ENCODE measurements at regions not wholly inside any gene's neighbourhood (a gene's known extent, or its start where the extent isn't known, plus 50 kb on each side); places are given as distances from the start of the nearest gene placed in this dataset.

- Histone ChIP-seq H3K36me3 (ENCODE audit: control insufficient read depth, insufficient read depth, low read length) (no peaks in the 10 kb centered on the region), H3K9me3 (ENCODE audit: control insufficient read depth in 2 of 2, low read length in 2 of 2) (no peaks in the 10 kb centered on the region), H3K4me3 (ENCODE audit: low read depth, low read length) (no peak overlapping the region), H3K27me3 (ENCODE audit: control insufficient read depth, insufficient read depth, low read length) (peaks cover 2% of the 10 kb centered on the region), H3K27ac (ENCODE audit: insufficient read depth, low read length, poor library complexity, severe bottlenecking) (no peak overlapping the region), H3K4me1 (ENCODE audit: control insufficient read depth, insufficient read depth, low read length, poor library complexity, severe bottlenecking) (no peaks in the 10 kb centered on the region)
- Mint-ChIP-seq H3K27ac (no peak overlapping the region), H3K27me3 (peaks cover 4% of the 10 kb centered on the region), H3K4me3 (no peak overlapping the region), H3K36me3 (no peaks in the 10 kb centered on the region), H3K9me3 (peaks cover 0 to 3% (median 0%) of the 10 kb centered on the region in 7 donors), H3K4me1 (no peaks in the 10 kb centered on the region)
- no peak for DNase-seq
- ATAC-seq (ENCODE audit: low read depth in 2 of 2) = no peak
These were observed 146.1 kb upstream of the LMO4 start for GRCh38 chr1:87182611-87183010.

- no peak for ATAC-seq (ENCODE audit: low read depth in 2 of 2)
- Histone ChIP-seq H3K27me3 (ENCODE audit: control insufficient read depth, insufficient read depth, low read length) (peaks cover 2% of the 10 kb centered on the region), H3K9me3 (ENCODE audit: control insufficient read depth in 2 of 2, low read length in 2 of 2) (no peaks in the 10 kb centered on the region), H3K36me3 (ENCODE audit: control insufficient read depth, insufficient read depth, low read length) (no peaks in the 10 kb centered on the region), H3K27ac (ENCODE audit: insufficient read depth, low read length, poor library complexity, severe bottlenecking) (no peak overlapping the region), H3K4me1 (ENCODE audit: control insufficient read depth, insufficient read depth, low read length, poor library complexity, severe bottlenecking) (no peaks in the 10 kb centered on the region), H3K4me3 (ENCODE audit: low read depth, low read length) (no peak overlapping the region)
- Mint-ChIP-seq H3K36me3 (no peaks in the 10 kb centered on the region), H3K27ac (no peak overlapping the region), H3K27me3 (no peaks in the 10 kb centered on the region), H3K9me3 (peaks cover 0 to 1% (median 0%) of the 10 kb centered on the region in 7 donors), H3K4me3 (no peak overlapping the region), H3K4me1 (no peaks in the 10 kb centered on the region)
- no peak for DNase-seq
These were observed 143.6 kb upstream of the LMO4 start for GRCh38 chr1:87185077-87185476.

GRCh38 chr1:87186346-87186745, 142.3 kb upstream of the LMO4 start:
- H3K9me3 Mint-ChIP-seq = peaks cover 0 to 1% (median 0%) of the 10 kb centered on the region in 7 donors
- no peak overlapping the region for H3K4me3 Mint-ChIP-seq
- Histone ChIP-seq H3K27ac (ENCODE audit: insufficient read depth, low read length, poor library complexity, severe bottlenecking) (no peak overlapping the region), H3K4me3 (ENCODE audit: low read depth, low read length) (no peak overlapping the region), H3K9me3 (ENCODE audit: control insufficient read depth in 2 of 2, low read length in 2 of 2) (no peaks in the 10 kb centered on the region), H3K4me1 (ENCODE audit: control insufficient read depth, insufficient read depth, low read length, poor library complexity, severe bottlenecking) (no peaks in the 10 kb centered on the region), H3K27me3 (ENCODE audit: control insufficient read depth, insufficient read depth, low read length) (peaks cover 2% of the 10 kb centered on the region), H3K36me3 (ENCODE audit: control insufficient read depth, insufficient read depth, low read length) (no peaks in the 10 kb centered on the region)
- H3K4me1 Mint-ChIP-seq = no peaks in the 10 kb centered on the region
- no peaks in the 10 kb centered on the region for H3K36me3 Mint-ChIP-seq
- no peak for ATAC-seq (ENCODE audit: low read depth in 2 of 2)
- peaks cover 5% of the 10 kb centered on the region for H3K27me3 Mint-ChIP-seq
- H3K27ac Mint-ChIP-seq = no peak overlapping the region
- no peak for DNase-seq

- H3K4me1 ChIP-seq (ENCODE audit: control insufficient read depth, insufficient read depth, low read length, poor library complexity, severe bottlenecking) = no peaks in the 10 kb centered on the region
- Mint-ChIP-seq H3K4me1 (no peaks in the 10 kb centered on the region), H3K27ac (no peak overlapping the region), H3K27me3 (peaks cover 11% of the 10 kb centered on the region), H3K9me3 (peaks cover 0 to 4% (median 0%) of the 10 kb centered on the region in 7 donors), H3K36me3 (no peaks in the 10 kb centered on the region), H3K4me3 (no peak overlapping the region)
- H3K27ac ChIP-seq (ENCODE audit: insufficient read depth, low read length, poor library complexity, severe bottlenecking) = no peak overlapping the region
- ATAC-seq (ENCODE audit: low read depth in 2 of 2) = no peak
- H3K4me3 ChIP-seq (ENCODE audit: low read depth, low read length) = no peak overlapping the region
- no peaks in the 10 kb centered on the region for H3K9me3 ChIP-seq (ENCODE audit: control insufficient read depth in 2 of 2, low read length in 2 of 2)
- no peak for DNase-seq
- H3K36me3 ChIP-seq (ENCODE audit: control insufficient read depth, insufficient read depth, low read length) = no peaks in the 10 kb centered on the region
- no peaks in the 10 kb centered on the region for H3K27me3 ChIP-seq (ENCODE audit: control insufficient read depth, insufficient read depth, low read length)
These were observed 140.0 kb upstream of the LMO4 start for GRCh38 chr1:87188640-87189039.

GRCh38 chr1:87190402-87190801, 138.3 kb upstream of the LMO4 start:
- H3K36me3 ChIP-seq (ENCODE audit: control insufficient read depth, insufficient read depth, low read length) = no peaks in the 10 kb centered on the region
- DNase-seq = no peak
- no peak for ATAC-seq (ENCODE audit: low read depth in 2 of 2)
- H3K9me3 Mint-ChIP-seq = peaks cover 0 to 6% (median 4%) of the 10 kb centered on the region in 7 donors
- H3K27me3 ChIP-seq (ENCODE audit: control insufficient read depth, insufficient read depth, low read length) = no peaks in the 10 kb centered on the region
- no peaks in the 10 kb centered on the region for H3K4me1 Mint-ChIP-seq
- H3K9me3 ChIP-seq (ENCODE audit: control insufficient read depth in 2 of 2, low read length in 2 of 2) = no peaks in the 10 kb centered on the region
- no peak overlapping the region for H3K4me3 ChIP-seq (ENCODE audit: low read depth, low read length)
- no peak overlapping the region for H3K27ac ChIP-seq (ENCODE audit: insufficient read depth, low read length, poor library complexity, severe bottlenecking)
- H3K27ac Mint-ChIP-seq = no peak overlapping the region
- peaks cover 11% of the 10 kb centered on the region for H3K27me3 Mint-ChIP-seq
- H3K4me3 Mint-ChIP-seq = no peak overlapping the region
- H3K36me3 Mint-ChIP-seq = no peaks in the 10 kb centered on the region
- H3K4me1 ChIP-seq (ENCODE audit: control insufficient read depth, insufficient read depth, low read length, poor library complexity, severe bottlenecking) = no peaks in the 10 kb centered on the region

- Mint-ChIP-seq H3K9me3 (peaks cover 0 to 6% (median 4%) of the 10 kb centered on the region in 7 donors), H3K4me1 (no peaks in the 10 kb centered on the region), H3K27me3 (peaks cover 11% of the 10 kb centered on the region), H3K36me3 (no peaks in the 10 kb centered on the region), H3K27ac (no peak overlapping the region), H3K4me3 (no peak overlapping the region)
- H3K4me3 ChIP-seq (ENCODE audit: low read depth, low read length) = no peak overlapping the region
- no peaks in the 10 kb centered on the region for H3K36me3 ChIP-seq (ENCODE audit: control insufficient read depth, insufficient read depth, low read length)
- H3K27ac ChIP-seq (ENCODE audit: insufficient read depth, low read length, poor library complexity, severe bottlenecking) = no peak overlapping the region
- no peak for DNase-seq
- ATAC-seq (ENCODE audit: low read depth in 2 of 2) = no peak
- no peaks in the 10 kb centered on the region for H3K4me1 ChIP-seq (ENCODE audit: control insufficient read depth, insufficient read depth, low read length, poor library complexity, severe bottlenecking)
- no peaks in the 10 kb centered on the region for H3K9me3 ChIP-seq (ENCODE audit: control insufficient read depth in 2 of 2, low read length in 2 of 2)
- H3K27me3 ChIP-seq (ENCODE audit: control insufficient read depth, insufficient read depth, low read length) = no peaks in the 10 kb centered on the region
These were observed 137.0 kb upstream of the LMO4 start for GRCh38 chr1:87191646-87192045.

GRCh38 chr1:87194271-87194774, 134.4 kb upstream of the LMO4 start:
- Histone ChIP-seq H3K27me3 (ENCODE audit: control insufficient read depth, insufficient read depth, low read length) (peaks cover 7% of the 10 kb centered on the region), H3K27ac (ENCODE audit: insufficient read depth, low read length, poor library complexity, severe bottlenecking) (no peak overlapping the region), H3K9me3 (ENCODE audit: control insufficient read depth in 2 of 2, low read length in 2 of 2) (no peaks in the 10 kb centered on the region), H3K4me3 (ENCODE audit: low read depth, low read length) (no peak overlapping the region), H3K4me1 (ENCODE audit: control insufficient read depth, insufficient read depth, low read length, poor library complexity, severe bottlenecking) (no peaks in the 10 kb centered on the region), H3K36me3 (ENCODE audit: control insufficient read depth, insufficient read depth, low read length) (no peaks in the 10 kb centered on the region)
- H3K27ac Mint-ChIP-seq = no peak overlapping the region
- no peak for ATAC-seq (ENCODE audit: low read depth in 2 of 2)
- no peaks in the 10 kb centered on the region for H3K36me3 Mint-ChIP-seq
- peaks cover 0 to 13% (median 4%) of the 10 kb centered on the region in 7 donors for H3K9me3 Mint-ChIP-seq
- no peak overlapping the region for H3K4me3 Mint-ChIP-seq
- no peaks in the 10 kb centered on the region for H3K4me1 Mint-ChIP-seq
- no peak for DNase-seq
- H3K27me3 Mint-ChIP-seq = peaks cover 18% of the 10 kb centered on the region

- Histone ChIP-seq H3K4me3 (ENCODE audit: low read depth, low read length) (no peak overlapping the region), H3K27ac (ENCODE audit: insufficient read depth, low read length, poor library complexity, severe bottlenecking) (no peak overlapping the region), H3K4me1 (ENCODE audit: control insufficient read depth, insufficient read depth, low read length, poor library complexity, severe bottlenecking) (no peaks in the 10 kb centered on the region), H3K9me3 (ENCODE audit: control insufficient read depth in 2 of 2, low read length in 2 of 2) (no peaks in the 10 kb centered on the region), H3K36me3 (ENCODE audit: control insufficient read depth, insufficient read depth, low read length) (no peaks in the 10 kb centered on the region), H3K27me3 (ENCODE audit: control insufficient read depth, insufficient read depth, low read length) (peaks cover 7% of the 10 kb centered on the region)
- DNase-seq (no peak), ATAC-seq (ENCODE audit: low read depth in 2 of 2) (no peak)
- Mint-ChIP-seq H3K27ac (no peak overlapping the region), H3K27me3 (peaks cover 20% of the 10 kb centered on the region), H3K36me3 (no peaks in the 10 kb centered on the region), H3K4me3 (no peak overlapping the region), H3K4me1 (no peaks in the 10 kb centered on the region), H3K9me3 (peaks cover 0 to 13% (median 4%) of the 10 kb centered on the region in 7 donors)
These were observed 133.8 kb upstream of the LMO4 start for GRCh38 chr1:87194856-87195255.
